GM12872 (cell line): ENCODE measurements at regions not wholly inside any gene's neighbourhood (a gene's known extent, or its start where the extent isn't known, plus 50 kb on each side); places are given as distances from the start of the nearest gene placed in this dataset.

Experiments used
- CTCF ChIP-seq: IDR thresholded peaks from 3 replicates; pipeline ENCODE4 v1.5.1; 2011; ENCODE audit warnings: low read depth, mild to moderate bottlenecking, low read length, moderate library complexity; ENCODE audit not compliant: insufficient read depth

- no peak for TF ChIP-seq CTCF
Measured at GRCh38 chr4:123606946-123607542, 210.4 kb downstream of the SPRY1 start.

GRCh38 chr4:123609829-123610228 is 213.2 kb downstream of the SPRY1 start:
- no peak for TF ChIP-seq CTCF

GRCh38 chr4:123613586-123614344 is 217.2 kb downstream of the SPRY1 start:
- TF ChIP-seq CTCF, result no peak

- TF ChIP-seq CTCF, result no peak
Measured at GRCh38 chr4:123615901-123616300, 219.3 kb downstream of the SPRY1 start.

GRCh38 chr4:123616951-123617461 is 220.4 kb downstream of the SPRY1 start:
- TF ChIP-seq CTCF, result no peak

- TF ChIP-seq CTCF, result no peak
Measured at GRCh38 chr4:123617791-123618190, 221.2 kb downstream of the SPRY1 start.

- no peak for TF ChIP-seq CTCF
Measured at GRCh38 chr4:123618606-123619005, 222.0 kb downstream of the SPRY1 start.
